HG02642 (cell line): ENCODE measurements at regions not wholly inside any gene's neighbourhood (a gene's known extent, or its start where the extent isn't known, plus 50 kb on each side); places are given as distances from the start of the nearest gene placed in this dataset.
"Not testable (repeated sequence)": the region's sequence is repeated elsewhere in the genome, so short reads cannot be mapped to it uniquely, and the experiment has no call there.

Source experiments
- ATAC-seq: cut with Tn5 transposase; IDR thresholded peaks from one replicate; pipeline ENCODE4 v1.9.1; 2021; ENCODE audit warnings: mild to moderate bottlenecking; ENCODE audit not compliant: unreplicated experiment, poor library complexity

GRCh38 chr5:125654392-125654791 lies 768.8 kb upstream of the GRAMD2B start:
- ATAC-seq = no peak

DNA sequence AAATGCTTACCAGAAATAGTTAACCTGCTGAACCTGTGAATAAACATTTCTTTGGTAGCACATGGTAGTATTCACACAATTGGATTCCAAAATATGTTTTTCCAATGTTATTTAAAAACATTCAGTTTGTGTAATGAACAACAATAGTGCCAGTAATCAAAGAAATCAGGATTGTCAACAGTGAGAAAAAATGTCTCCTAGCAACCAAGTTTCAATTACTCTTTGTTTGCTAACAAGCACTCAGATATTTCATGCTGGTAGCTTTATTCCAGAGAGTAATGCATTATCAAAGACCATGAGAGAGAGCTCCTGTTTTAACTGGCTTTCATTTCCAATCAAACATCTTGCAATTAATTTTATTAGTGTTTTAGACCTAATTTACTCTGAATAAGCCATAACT lies 768.1 kb upstream of the GRAMD2B start:
- no peak for ATAC-seq

GRCh38 chr5:125657936-125658335 lies 765.3 kb upstream of the GRAMD2B start:
- no peak for ATAC-seq

- ATAC-seq = no peak
Observed at GRCh38 chr5:125659316-125660023, 763.7 kb upstream of the GRAMD2B start.

- ATAC-seq = no peak
Observed at GRCh38 chr5:125660231-125660895, 762.8 kb upstream of the GRAMD2B start.

DNA sequence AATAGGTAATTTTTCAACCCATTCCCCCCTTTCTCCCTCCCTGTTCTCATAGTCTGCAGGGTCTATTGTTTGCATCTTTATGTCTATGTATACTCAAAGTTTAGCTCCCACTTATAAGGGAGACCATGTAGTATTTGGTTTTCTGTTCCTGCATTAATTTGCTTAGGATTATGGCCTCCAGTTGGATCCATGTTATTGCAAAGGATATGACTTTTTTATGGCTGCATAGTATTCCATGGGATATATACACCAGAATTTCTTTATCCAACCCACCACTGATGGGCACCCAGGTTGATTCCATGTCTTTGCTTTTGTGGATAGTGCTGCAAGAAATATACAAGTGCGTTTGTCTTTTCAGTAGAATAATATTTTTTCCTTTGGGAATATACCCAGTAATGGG lies 761.6 kb upstream of the GRAMD2B start:
- no peak for ATAC-seq

GRCh38 chr5:125668884-125669283 lies 754.3 kb upstream of the GRAMD2B start:
- ATAC-seq = no peak

DNA sequence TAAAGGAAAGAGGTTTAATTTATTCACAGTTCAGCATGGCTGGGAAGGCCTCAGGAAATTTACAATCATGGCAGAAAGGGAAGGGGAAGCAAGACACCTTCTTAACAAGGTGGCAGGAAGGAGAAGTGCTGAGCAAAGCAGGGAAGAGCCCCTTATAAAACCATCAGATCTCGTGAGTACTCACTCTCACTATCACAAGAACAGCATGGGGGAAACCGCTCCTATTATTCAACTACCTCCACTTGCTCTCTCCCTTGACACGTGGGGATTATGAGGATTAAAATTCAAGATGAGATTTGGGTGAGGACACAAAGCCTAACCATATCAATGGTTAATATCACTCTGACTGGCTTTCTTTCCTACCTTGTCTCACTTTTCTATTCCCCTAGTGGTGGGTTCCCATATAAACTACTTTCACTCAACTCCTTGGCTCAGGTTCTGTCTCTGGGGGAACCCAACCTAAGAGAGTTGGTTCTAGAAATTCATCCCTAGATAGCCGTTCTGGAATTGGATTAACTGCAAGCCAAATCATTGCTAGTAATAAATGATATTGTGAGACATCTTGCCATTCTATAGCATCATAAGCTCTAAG lies 749.8 kb upstream of the GRAMD2B start:
- ATAC-seq = no peak

- no peak for ATAC-seq
Observed at GRCh38 chr5:125679522-125679921, 743.7 kb upstream of the GRAMD2B start.

GRCh38 chr5:125683669-125684068 lies 739.5 kb upstream of the GRAMD2B start:
- no peak for ATAC-seq

DNA sequence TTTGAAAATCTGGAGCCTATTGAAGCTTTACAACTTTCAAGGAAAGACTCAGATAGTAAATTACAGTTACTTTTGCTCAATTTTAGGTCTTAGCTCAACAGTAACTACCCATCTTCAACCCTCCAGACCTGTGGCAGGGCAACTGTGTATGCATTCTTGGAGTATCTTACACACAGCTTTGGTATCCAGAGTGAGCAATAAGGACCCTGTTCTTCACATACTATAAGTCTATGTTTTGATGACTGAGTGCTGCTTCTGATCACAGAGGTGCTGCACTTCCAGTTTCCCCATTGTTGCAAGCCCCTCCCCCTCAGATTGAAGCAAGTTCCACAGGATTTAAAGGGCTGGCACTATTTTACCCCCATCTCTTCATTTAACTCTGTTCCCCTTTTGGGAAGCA lies 737.4 kb upstream of the GRAMD2B start:
- no peak for ATAC-seq

DNA sequence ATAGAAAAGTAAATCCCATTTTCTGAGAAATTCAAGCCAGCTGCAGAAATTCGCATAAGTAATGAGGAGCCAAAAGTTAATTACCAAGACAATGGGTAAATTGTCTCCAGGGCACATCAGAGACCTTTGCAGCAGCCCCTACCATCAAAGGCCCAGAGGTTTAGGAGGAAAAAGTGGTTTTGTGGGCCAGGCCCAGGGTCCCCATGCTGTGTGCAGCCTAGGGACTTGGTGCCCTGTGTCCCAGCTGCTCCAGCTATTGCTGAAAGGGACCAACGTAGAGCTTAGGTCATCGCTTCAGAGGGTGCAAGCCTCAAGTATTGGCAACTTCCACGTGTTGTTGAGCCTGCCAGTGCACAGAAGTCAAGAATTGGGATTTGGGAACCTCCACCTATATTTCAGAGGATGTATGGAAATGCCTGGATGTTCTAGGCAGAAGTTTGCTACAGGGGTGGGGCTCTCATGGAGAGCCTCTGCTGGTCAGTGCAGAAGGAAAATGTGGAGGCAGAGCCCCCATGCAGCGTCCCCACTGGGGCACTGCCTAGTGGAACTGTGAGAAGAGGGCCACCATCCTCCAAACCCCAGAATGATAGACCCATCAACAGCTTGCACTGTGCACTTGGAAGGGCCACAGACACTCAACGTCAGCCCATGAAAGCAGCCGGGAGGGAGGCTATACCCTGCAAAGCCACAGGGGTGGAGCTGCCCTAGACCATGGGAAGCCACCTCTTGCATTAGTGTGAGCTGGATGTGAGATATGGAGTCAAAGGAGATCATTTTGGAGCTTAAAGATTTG lies 731.3 kb upstream of the GRAMD2B start:
- not testable (repeated sequence) for ATAC-seq

DNA sequence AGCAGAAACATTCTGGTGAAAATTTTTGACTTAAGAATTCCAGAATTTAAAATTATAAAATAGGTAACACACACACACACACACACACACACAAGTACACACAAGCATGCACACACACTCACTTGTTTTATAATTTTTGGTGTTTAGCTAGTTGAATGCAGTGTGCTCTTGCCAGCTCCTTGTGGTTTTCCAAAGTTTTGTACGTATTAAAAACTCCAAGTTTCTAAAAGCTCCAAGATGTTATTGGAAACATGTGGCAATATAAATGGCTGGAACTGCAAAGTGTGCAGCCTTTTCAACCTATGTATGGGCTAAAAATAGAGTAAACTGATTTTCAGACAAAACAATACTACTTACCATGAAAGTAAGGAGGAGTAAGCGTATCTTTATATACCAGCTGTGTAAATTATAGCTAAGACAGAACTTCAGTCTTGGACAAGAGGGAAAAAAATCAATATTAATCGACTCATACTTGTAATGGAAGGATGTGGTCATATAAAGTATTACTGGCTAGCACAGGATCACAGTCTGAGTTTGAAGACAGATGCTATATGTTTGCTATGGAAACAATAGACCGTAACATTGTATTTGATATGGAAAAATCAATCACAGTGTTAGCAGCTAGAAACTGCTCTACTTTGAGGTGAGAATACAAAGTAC lies 727.1 kb upstream of the GRAMD2B start:
- no peak for ATAC-seq

GRCh38 chr5:125696762-125697161 lies 726.4 kb upstream of the GRAMD2B start:
- no peak for ATAC-seq

DNA sequence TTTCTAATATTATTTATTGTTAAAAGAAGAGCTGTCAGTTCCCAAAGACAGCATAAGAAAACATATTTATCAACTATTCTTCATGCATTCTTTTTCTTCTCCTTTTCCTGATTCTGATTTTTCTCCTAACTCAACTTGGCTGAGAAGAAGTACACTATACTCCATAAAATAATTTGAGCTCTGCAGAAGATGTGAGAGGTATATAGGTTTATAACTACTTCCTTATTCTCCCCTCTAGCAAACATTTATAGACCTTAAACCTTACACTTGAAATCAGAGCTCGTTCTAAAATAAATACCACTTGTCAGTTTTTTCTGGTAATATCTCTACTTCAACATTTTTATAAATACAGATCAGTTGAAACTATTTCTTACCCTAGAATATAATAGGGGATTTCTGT lies 724.8 kb upstream of the GRAMD2B start:
- no peak for ATAC-seq

GRCh38 chr5:125699860-125700259 lies 723.3 kb upstream of the GRAMD2B start:
- ATAC-seq = no peak

DNA sequence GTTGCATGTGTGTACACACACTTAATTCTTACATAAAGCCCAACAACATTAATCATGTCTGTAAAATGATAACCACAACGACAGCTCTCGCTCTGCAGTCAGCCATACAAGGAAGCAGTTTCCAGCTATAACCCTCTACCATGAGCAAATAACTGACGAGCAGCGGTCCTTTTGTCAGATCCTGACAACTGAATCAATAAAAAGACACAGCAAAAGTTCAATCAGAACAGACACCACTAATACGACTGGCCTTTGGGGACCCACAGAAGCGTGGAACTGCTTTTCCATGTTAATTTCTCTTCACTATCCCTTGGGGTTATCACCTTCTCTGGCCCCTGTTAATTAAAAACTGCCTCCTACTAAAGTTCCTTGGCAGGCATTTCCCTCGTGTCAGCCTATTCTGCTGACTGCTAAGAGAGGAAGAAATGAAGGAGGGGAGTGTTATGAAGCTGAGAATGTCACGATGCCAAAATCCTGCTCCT lies 722.8 kb upstream of the GRAMD2B start:
- no peak for ATAC-seq

GRCh38 chr5:125703616-125704015 lies 719.6 kb upstream of the GRAMD2B start:
- no peak for ATAC-seq

GRCh38 chr5:125704888-125705287 lies 718.3 kb upstream of the GRAMD2B start:
- ATAC-seq = no peak

- ATAC-seq = no peak
Observed at GRCh38 chr5:125708583-125708982, 714.6 kb upstream of the GRAMD2B start.
